Activated T-cell treated with anti-CD3 and anti-CD28 coated beads, Interleukin-2, amount 50 U/mL, for 24 hours (primary cell): ENCODE measurements at regions not wholly inside any gene's neighbourhood (a gene's known extent, or its start where the extent isn't known, plus 50 kb on each side); places are given as distances from the start of the nearest gene placed in this dataset.

ENCODE experiments used
- DNase-seq: peaks from one replicate; pipeline ENCODE4 v3.0.0-alpha.2; 2020
- H3K27ac Mint-ChIP-seq: 2 replicates; pipeline ENCODE4 v1.8.0; 2020; ENCODE audit warnings: mild to moderate bottlenecking, mixed read lengths
- H3K27me3 Mint-ChIP-seq: 2 replicates; pipeline ENCODE4 v1.8.0; 2020; ENCODE audit warnings: mixed read lengths
- H3K36me3 Mint-ChIP-seq: 2 replicates; pipeline ENCODE4 v1.8.0; 2020; ENCODE audit warnings: low read depth, mixed read lengths
- H3K4me1 Mint-ChIP-seq: 2 replicates; pipeline ENCODE4 v1.8.0; 2020; ENCODE audit warnings: low read depth, mixed read lengths
- H3K4me3 Mint-ChIP-seq: 2 replicates; pipeline ENCODE4 v1.8.0; 2020; ENCODE audit warnings: mild to moderate bottlenecking, moderate library complexity, mixed read lengths
- H3K9me3 Mint-ChIP-seq: 2 replicates; pipeline ENCODE4 v1.8.0; 2020; ENCODE audit warnings: mixed read lengths

- Mint-ChIP-seq H3K36me3 (no peaks in the 10 kb centered on the region), H3K27me3 (no peaks in the 10 kb centered on the region), H3K27ac (no peak overlapping the region), H3K4me1 (no peaks in the 10 kb centered on the region), H3K9me3 (peaks cover 3% of the 10 kb centered on the region), H3K4me3 (no peak overlapping the region)
- DNase-seq, result no peak
Observed at GRCh38 chr2:3138621-3139020, 239.0 kb downstream of the EIPR1 start.

GRCh38 chr2:3137651-3138300, 239.8 kb downstream of the EIPR1 start:
- no peaks in the 10 kb centered on the region for H3K27me3 Mint-ChIP-seq
- H3K4me1 Mint-ChIP-seq, result no peaks in the 10 kb centered on the region
- DNase-seq, result no peak
- peaks cover 3% of the 10 kb centered on the region for H3K9me3 Mint-ChIP-seq
- no peak overlapping the region for H3K4me3 Mint-ChIP-seq
- no peak overlapping the region for H3K27ac Mint-ChIP-seq
- H3K36me3 Mint-ChIP-seq, result no peaks in the 10 kb centered on the region

- no peak overlapping the region for H3K4me3 Mint-ChIP-seq
- peaks cover 2% of the 10 kb centered on the region for H3K27me3 Mint-ChIP-seq
- no peak overlapping the region for H3K27ac Mint-ChIP-seq
Observed at GRCh38 chr2:3135676-3136075, 241.9 kb downstream of the EIPR1 start.

GRCh38 chr2:3134026-3134571, 243.5 kb downstream of the EIPR1 start:
- H3K4me3 Mint-ChIP-seq, result no peak overlapping the region
- H3K4me1 Mint-ChIP-seq, result no peaks in the 10 kb centered on the region
- H3K27ac Mint-ChIP-seq, result no peak overlapping the region
- H3K9me3 Mint-ChIP-seq, result peaks cover 3% of the 10 kb centered on the region
- peaks cover 6% of the 10 kb centered on the region for H3K27me3 Mint-ChIP-seq
- no peaks in the 10 kb centered on the region for H3K36me3 Mint-ChIP-seq
- DNase-seq, result no peak

More at GRCh38 chr2:3135676-3136075, 241.9 kb downstream of the EIPR1 start:
- Mint-ChIP-seq H3K9me3 (peaks cover 3% of the 10 kb centered on the region), H3K36me3 (no peaks in the 10 kb centered on the region), H3K4me1 (no peaks in the 10 kb centered on the region)
- DNase-seq, result no peak

GRCh38 chr2:3132966-3133365, 244.7 kb downstream of the EIPR1 start:
- peaks cover 6% of the 10 kb centered on the region for H3K27me3 Mint-ChIP-seq

GRCh38 chr2:3132466-3132865, 245.2 kb downstream of the EIPR1 start:
- Mint-ChIP-seq H3K4me1 (peaks cover under 1% of the 10 kb centered on the region), H3K27me3 (peaks cover 6% of the 10 kb centered on the region), H3K9me3 (peaks cover 3% of the 10 kb centered on the region), H3K27ac (no peak overlapping the region), H3K36me3 (no peaks in the 10 kb centered on the region), H3K4me3 (no peak overlapping the region)
- DNase-seq, result no peak

More at GRCh38 chr2:3132966-3133365, 244.7 kb downstream of the EIPR1 start:
- no peak for DNase-seq
- Mint-ChIP-seq H3K4me3 (no peak overlapping the region), H3K27ac (no peak overlapping the region), H3K4me1 (no peaks in the 10 kb centered on the region), H3K9me3 (peaks cover 3% of the 10 kb centered on the region), H3K36me3 (no peaks in the 10 kb centered on the region)

GRCh38 chr2:3131636-3132326, 245.8 kb downstream of the EIPR1 start:
- Mint-ChIP-seq H3K27me3 (peaks cover 6% of the 10 kb centered on the region), H3K36me3 (no peaks in the 10 kb centered on the region), H3K27ac (no peak overlapping the region), H3K4me3 (no peak overlapping the region), H3K9me3 (peaks cover 3% of the 10 kb centered on the region), H3K4me1 (peaks cover 8% of the 10 kb centered on the region)
- no peak for DNase-seq

- Mint-ChIP-seq H3K4me1 (peaks cover 8% of the 10 kb centered on the region), H3K4me3 (no peak overlapping the region), H3K27me3 (peaks cover 6% of the 10 kb centered on the region), H3K36me3 (no peaks in the 10 kb centered on the region), H3K27ac (no peak overlapping the region), H3K9me3 (peaks cover 3% of the 10 kb centered on the region)
- no peak for DNase-seq
Observed at GRCh38 chr2:3130889-3131635, 246.6 kb downstream of the EIPR1 start.

GRCh38 chr2:3130444-3130843, 247.2 kb downstream of the EIPR1 start:
- Mint-ChIP-seq H3K4me3 (no peak overlapping the region), H3K4me1 (peaks cover 8% of the 10 kb centered on the region), H3K36me3 (no peaks in the 10 kb centered on the region), H3K27ac (no peak overlapping the region), H3K9me3 (peaks cover 3% of the 10 kb centered on the region), H3K27me3 (peaks cover 6% of the 10 kb centered on the region)
- DNase-seq, result no peak

- H3K27ac Mint-ChIP-seq, result no peak overlapping the region
- H3K4me1 Mint-ChIP-seq, result peaks cover 8% of the 10 kb centered on the region
- DNase-seq, result no peak
- H3K4me3 Mint-ChIP-seq, result no peak overlapping the region
- H3K9me3 Mint-ChIP-seq, result no peaks in the 10 kb centered on the region
- peaks cover 6% of the 10 kb centered on the region for H3K27me3 Mint-ChIP-seq
- no peaks in the 10 kb centered on the region for H3K36me3 Mint-ChIP-seq
Observed at GRCh38 chr2:3129867-3130266, 247.8 kb downstream of the EIPR1 start.

GRCh38 chr2:3128786-3129185, 248.8 kb downstream of the EIPR1 start:
- no peak for DNase-seq
- no peaks in the 10 kb centered on the region for H3K9me3 Mint-ChIP-seq
- H3K36me3 Mint-ChIP-seq, result no peaks in the 10 kb centered on the region
- H3K27me3 Mint-ChIP-seq, result peaks cover 6% of the 10 kb centered on the region
- no peak overlapping the region for H3K4me3 Mint-ChIP-seq
- no peak overlapping the region for H3K27ac Mint-ChIP-seq
- H3K4me1 Mint-ChIP-seq, result peaks cover 8% of the 10 kb centered on the region

GRCh38 chr2:3127710-3128109, 249.9 kb downstream of the EIPR1 start:
- Mint-ChIP-seq H3K27me3 (peaks cover 6% of the 10 kb centered on the region), H3K27ac (peak overlapping the region; percentile 85), H3K4me1 (peaks cover 8% of the 10 kb centered on the region), H3K36me3 (no peaks in the 10 kb centered on the region), H3K4me3 (peak overlapping the region; percentile 41), H3K9me3 (no peaks in the 10 kb centered on the region)
- no peak for DNase-seq

GRCh38 chr2:3126911-3127621, 250.6 kb downstream of the EIPR1 start:
- no peaks in the 10 kb centered on the region for H3K36me3 Mint-ChIP-seq
- H3K4me1 Mint-ChIP-seq, result peaks cover 10% of the 10 kb centered on the region
- H3K9me3 Mint-ChIP-seq, result no peaks in the 10 kb centered on the region
- DNase-seq, result no peak
- peak overlapping the region; percentile 41 for H3K4me3 Mint-ChIP-seq
- peaks cover 6% of the 10 kb centered on the region for H3K27me3 Mint-ChIP-seq
- peak overlapping the region; percentile 85 for H3K27ac Mint-ChIP-seq

GRCh38 chr2:3126171-3126910, 251.3 kb downstream of the EIPR1 start:
- H3K4me3 Mint-ChIP-seq, result no peak overlapping the region
- H3K27ac Mint-ChIP-seq, result no peak overlapping the region
- no peak for DNase-seq
- peaks cover 6% of the 10 kb centered on the region for H3K27me3 Mint-ChIP-seq
- H3K4me1 Mint-ChIP-seq, result peaks cover 17% of the 10 kb centered on the region
- no peaks in the 10 kb centered on the region for H3K36me3 Mint-ChIP-seq
- no peaks in the 10 kb centered on the region for H3K9me3 Mint-ChIP-seq
